ENCODE measurements at regions not wholly inside any gene's neighbourhood (a gene's known extent, or its start where the extent isn't known, plus 50 kb on each side); places are given as distances from the start of the nearest gene placed in this dataset.
A peak's percentile ranks its signal among the peaks of the same experiment; 100 is the strongest.

DNA sequence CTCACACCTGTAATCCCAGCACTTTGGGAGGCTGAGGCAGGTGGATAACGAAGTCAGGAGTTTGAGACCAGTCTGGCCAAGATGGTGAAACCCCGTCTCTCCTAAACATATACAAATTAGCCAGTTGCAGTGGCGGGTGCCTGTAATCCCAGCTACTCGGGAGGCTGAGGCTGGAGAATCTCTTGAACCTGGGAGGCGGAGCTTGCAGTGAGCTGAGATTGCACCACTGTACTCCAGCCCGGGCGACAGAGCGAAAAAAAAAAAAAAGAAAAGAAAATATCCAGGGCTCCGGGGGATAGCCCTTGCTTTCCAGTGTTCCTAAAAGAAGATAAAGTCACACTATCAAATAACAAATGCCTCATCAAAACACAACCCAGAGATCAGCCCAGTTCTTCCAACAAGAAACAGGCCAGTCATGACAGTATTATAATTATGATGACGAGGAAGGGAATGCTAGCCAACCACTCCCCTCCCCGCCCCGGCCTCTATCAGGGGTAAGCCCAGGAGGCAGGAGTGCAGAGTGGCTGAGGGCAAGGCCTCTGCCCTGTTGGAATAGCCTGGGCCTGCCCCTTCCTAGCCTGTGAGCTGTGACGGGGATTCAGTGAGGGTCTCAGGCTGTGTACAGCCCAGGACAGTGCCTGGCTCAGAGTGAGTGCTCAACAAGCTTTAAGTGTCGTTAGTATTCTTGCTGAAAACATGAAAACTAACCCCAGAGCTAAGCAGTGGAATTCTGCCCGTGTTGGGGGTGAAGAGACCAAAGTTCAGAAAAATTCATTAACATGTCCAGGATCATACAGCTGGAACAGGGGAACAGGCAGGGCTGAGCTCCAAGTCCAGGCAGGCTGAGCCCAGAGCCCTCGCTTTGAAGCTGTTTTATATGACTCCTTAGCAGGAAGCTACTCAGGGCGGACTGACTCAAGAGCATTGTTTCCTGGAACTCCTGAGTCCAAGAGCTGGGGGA, 54.3 kb downstream of the FAM241B start:
- no peak overlapping the region for H3K4me3 ChIP-seq
- H3K4me1 ChIP-seq = peaks cover 0 to 44% (median 30%) of the 10 kb centered on the region in 4 donors
- H3K27ac ChIP-seq = peak overlapping the region; percentile 73 to 81
- TF ChIP-seq, protein P1, sequence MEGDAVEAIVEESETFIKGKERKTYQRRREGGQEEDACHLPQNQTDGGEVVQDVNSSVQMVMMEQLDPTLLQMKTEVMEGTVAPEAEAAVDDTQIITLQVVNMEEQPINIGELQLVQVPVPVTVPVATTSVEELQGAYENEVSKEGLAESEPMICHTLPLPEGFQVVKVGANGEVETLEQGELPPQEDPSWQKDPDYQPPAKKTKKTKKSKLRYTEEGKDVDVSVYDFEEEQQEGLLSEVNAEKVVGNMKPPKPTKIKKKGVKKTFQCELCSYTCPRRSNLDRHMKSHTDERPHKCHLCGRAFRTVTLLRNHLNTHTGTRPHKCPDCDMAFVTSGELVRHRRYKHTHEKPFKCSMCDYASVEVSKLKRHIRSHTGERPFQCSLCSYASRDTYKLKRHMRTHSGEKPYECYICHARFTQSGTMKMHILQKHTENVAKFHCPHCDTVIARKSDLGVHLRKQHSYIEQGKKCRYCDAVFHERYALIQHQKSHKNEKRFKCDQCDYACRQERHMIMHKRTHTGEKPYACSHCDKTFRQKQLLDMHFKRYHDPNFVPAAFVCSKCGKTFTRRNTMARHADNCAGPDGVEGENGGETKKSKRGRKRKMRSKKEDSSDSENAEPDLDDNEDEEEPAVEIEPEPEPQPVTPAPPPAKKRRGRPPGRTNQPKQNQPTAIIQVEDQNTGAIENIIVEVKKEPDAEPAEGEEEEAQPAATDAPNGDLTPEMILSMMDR (IDR thresholded peaks at IDR 0.05) = no peak
- H3K9me3 ChIP-seq = no peaks in the 10 kb centered on the region
- H3K36me3 ChIP-seq = no peaks in the 10 kb centered on the region
- peak; percentile 39 to 69 for DNase-seq
- intact Hi-C loops (cut with DNase I; ENCODE audit: low total_unique reads) = no loop called here
- H3K27me3 ChIP-seq = no peaks in the 10 kb centered on the region

DNA sequence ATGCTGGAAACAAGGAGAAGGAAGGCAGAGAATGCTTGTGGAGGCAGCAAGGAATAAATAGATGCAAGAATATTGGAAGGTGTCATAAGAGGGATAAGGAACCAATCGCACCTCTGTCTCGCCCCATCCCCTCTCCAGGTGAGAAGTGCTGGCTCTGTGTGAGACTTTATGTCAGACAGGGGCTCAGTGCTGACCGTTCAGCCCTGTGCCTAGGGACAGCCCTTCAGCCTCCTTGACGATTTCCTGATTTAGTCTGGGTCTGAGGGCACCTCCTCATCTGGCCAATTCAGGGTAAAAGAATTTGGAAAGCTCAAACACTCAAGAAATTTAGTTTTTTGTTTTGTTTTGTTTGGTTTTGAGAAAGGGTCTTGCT, 54.9 kb downstream of the FAM241B start:
- H3K4me3 ChIP-seq = no peak overlapping the region

DNA sequence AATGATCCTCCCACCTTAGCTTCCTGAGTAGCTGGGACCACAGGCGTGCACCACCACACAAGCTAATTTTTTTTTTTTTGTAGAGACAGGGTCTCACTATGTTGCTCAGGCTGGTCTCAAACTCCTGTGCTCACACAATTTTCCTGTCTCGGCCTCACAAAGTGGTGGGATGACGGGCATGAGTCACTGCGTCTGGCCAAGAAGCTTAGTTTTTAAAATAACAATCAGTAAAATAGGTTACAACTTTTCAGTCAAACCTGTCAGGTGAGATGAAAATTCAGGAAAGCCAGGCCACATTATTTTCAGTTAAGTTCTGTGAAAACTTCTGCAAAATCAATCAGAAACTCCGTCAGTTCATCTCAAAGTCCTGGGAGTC, 55.4 kb downstream of the FAM241B start:
- no peaks in the 10 kb centered on the region for H3K9me3 ChIP-seq
- peaks cover 0 to 44% (median 30%) of the 10 kb centered on the region in 4 donors for H3K4me1 ChIP-seq
- no peak overlapping the region for H3K4me3 ChIP-seq
- DNase-seq = no peak
- TF ChIP-seq, protein P1 (IDR thresholded peaks at IDR 0.05) = no peak
- no peaks in the 10 kb centered on the region for H3K36me3 ChIP-seq
- intact Hi-C loops (cut with DNase I; ENCODE audit: low total_unique reads) = loop anchor here (5.0 kb wide), 1 partner anchor 38 kb away; no protein-coding TSS in a partner anchor
- no peaks in the 10 kb centered on the region for H3K27me3 ChIP-seq
- peak overlapping the region; percentile 73 to 81 for H3K27ac ChIP-seq

More for the DNA sequence above, 54.9 kb downstream of the FAM241B start:
- Histone ChIP-seq H3K9me3 (no peaks in the 10 kb centered on the region), H3K4me1 (peaks cover 0 to 44% (median 30%) of the 10 kb centered on the region in 4 donors), H3K36me3 (no peaks in the 10 kb centered on the region), H3K27ac (peak overlapping the region; percentile 73 to 81), H3K27me3 (no peaks in the 10 kb centered on the region)
- TF ChIP-seq, protein P1 (IDR thresholded peaks at IDR 0.05) = no peak
- intact Hi-C loops (cut with DNase I; ENCODE audit: low total_unique reads) = loop anchor here (5.0 kb wide), 1 partner anchor 38 kb away; no protein-coding TSS in a partner anchor
- DNase-seq = peak in 1 of 2 donors; percentile 35

DNA sequence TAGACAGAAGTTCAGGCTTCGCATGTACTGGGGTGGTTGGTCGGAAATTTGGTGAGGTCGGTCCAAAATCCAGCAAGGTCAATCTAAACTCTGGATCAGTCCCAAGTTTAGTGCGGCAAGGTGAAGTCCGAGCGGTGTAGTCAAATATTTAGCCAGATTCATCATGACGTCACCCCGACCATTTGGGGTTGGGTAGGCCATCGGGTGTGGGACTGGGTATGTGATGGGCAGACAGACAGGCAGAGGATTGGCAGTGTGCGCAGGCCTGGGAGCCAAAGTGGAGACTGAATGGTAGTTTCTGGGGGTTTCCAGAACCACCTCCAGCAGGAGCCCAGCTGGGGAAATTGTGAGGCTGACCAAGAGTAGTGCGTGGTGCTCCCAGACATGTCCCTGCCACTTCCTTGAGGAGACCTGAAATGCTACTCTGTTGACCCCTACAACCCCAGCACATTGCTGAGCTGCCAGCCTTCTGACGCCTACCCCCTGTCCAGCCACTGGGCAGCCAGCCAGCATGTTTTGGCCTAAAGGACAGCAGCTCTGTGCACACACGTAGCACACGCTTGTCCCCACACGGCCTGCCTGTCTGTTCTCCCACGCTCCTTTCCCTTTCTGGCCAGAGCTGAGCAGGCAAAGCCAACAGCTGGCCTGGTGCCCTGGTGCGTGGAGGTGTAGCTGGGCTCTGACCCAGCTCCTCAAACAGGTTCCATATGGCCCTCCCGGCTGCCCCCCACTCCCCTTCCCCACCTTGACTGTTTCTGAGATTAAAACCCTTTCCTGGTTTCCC, 55.9 kb downstream of the FAM241B start:
- Histone ChIP-seq H3K9me3 (no peaks in the 10 kb centered on the region), H3K4me1 (peaks cover 0 to 44% (median 30%) of the 10 kb centered on the region in 4 donors), H3K27me3 (no peaks in the 10 kb centered on the region), H3K4me3 (no peak overlapping the region), H3K36me3 (no peaks in the 10 kb centered on the region), H3K27ac (peak overlapping the region; percentile 73 to 81)
- TF ChIP-seq, protein P1 (IDR thresholded peaks at IDR 0.05) = no peak
- intact Hi-C loops (cut with DNase I; ENCODE audit: low total_unique reads) = loop anchor here (5.0 kb wide), 1 partner anchor 39 kb away; no protein-coding TSS in a partner anchor
- DNase-seq = peak; percentile 51 to 93

DNA sequence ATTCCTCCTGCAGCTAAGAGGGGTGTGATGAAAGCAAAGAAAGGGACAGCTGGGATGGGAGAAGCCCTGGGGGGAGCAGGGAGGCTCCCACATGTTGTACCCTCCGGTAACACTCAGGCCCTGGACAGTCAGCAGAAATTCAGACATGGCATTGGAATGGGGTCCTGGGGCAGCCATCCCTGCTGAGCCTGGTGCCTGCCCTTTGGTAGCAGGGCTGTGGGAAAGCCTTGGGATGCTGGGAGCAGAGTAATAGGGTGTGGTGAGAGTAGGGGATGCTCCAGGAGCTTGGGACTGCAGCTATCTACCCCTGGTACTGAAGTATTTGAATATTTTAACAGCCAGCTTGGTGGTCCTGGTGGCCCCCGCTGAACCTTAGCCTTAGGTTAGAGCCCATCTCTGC, 56.8 kb downstream of the FAM241B start:
- Histone ChIP-seq H3K9me3 (no peaks in the 10 kb centered on the region), H3K4me1 (peaks cover 0 to 44% (median 30%) of the 10 kb centered on the region in 4 donors), H3K27me3 (no peaks in the 10 kb centered on the region), H3K27ac (peak overlapping the region; percentile 73 to 81), H3K36me3 (no peaks in the 10 kb centered on the region), H3K4me3 (no peak overlapping the region)
- TF ChIP-seq, protein P1 (IDR thresholded peaks at IDR 0.05) = no peak
- no peak for DNase-seq
- intact Hi-C loops (cut with DNase I; ENCODE audit: low total_unique reads) = loop anchor here (5.0 kb wide), 1 partner anchor 40 kb away; no protein-coding TSS in a partner anchor

Data from tibial artery (tissue), 4 donors.